KMS-11 (cell line): ENCODE measurements at regions not wholly inside any gene's neighbourhood (a gene's known extent, or its start where the extent isn't known, plus 50 kb on each side); places are given as distances from the start of the nearest gene placed in this dataset.
A peak's percentile ranks its signal among the peaks of the same experiment; 100 is the strongest.

Source experiments
- H2AFZ ChIP-seq: fragments of 200-600 bp; sonication (generic); 2 replicates; pipeline ENCODE4 v1.6.1; 2016; ENCODE audit warnings: antibody characterized with exemption, mixed run types, low read depth
- H3K27ac ChIP-seq: fragments of 200-600 bp; sonication (generic); 2 replicates; pipeline ENCODE4 v1.6.1; 2016; ENCODE audit warnings: mild to moderate bottlenecking, mixed run types
- H3K27me3 ChIP-seq: fragments of 200-600 bp; sonication (generic); 2 replicates; pipeline ENCODE4 v1.6.1; 2017; ENCODE audit warnings: mild to moderate bottlenecking, low read depth, mixed run types, moderate library complexity; ENCODE audit not compliant: insufficient read depth
- H3K36me3 ChIP-seq: fragments of 200-600 bp; sonication (generic); 2 replicates; pipeline ENCODE4 v1.6.1; 2017; ENCODE audit warnings: mild to moderate bottlenecking, mixed run types; ENCODE audit not compliant: insufficient read depth
- H3K4me1 ChIP-seq: fragments of 200-600 bp; sonication (generic); 2 replicates; pipeline ENCODE4 v1.6.1; 2016; ENCODE audit warnings: mild to moderate bottlenecking, low read depth, mixed run types; ENCODE audit not compliant: poor library complexity, severe bottlenecking
- H3K4me2 ChIP-seq: fragments of 200-600 bp; sonication (generic); 2 replicates; pipeline ENCODE4 v1.7.0; 2016; ENCODE audit warnings: mild to moderate bottlenecking, mixed run types
- H3K4me3 ChIP-seq: fragments of 200-600 bp; sonication (generic); IDR thresholded peaks from 2 replicates; pipeline ENCODE4 v1.6.1; 2017; ENCODE audit warnings: low read depth, low read length, mixed read lengths; ENCODE audit not compliant: insufficient read depth
- H3K79me2 ChIP-seq: fragments of 200-600 bp; sonication (generic); 2 replicates; pipeline ENCODE4 v1.6.1; 2016; ENCODE audit warnings: low read depth, mixed run types; ENCODE audit not compliant: insufficient read depth
- H3K9ac ChIP-seq: fragments of 200-600 bp; sonication (generic); 2 replicates; pipeline ENCODE4 v1.6.1; 2016; ENCODE audit warnings: mild to moderate bottlenecking, mixed run types
- H4K20me1 ChIP-seq: fragments of 200-600 bp; sonication (generic); 2 replicates; pipeline ENCODE4 v1.6.1; 2016; ENCODE audit warnings: mild to moderate bottlenecking, mixed run types; ENCODE audit not compliant: insufficient read depth
- TF ChIP-seq, protein P1 (sequence below): fragments of 200-600 bp; sonication (generic); conservative IDR thresholded peaks from 2 replicates; pipeline ENCODE4 v1.6.1; 2017; ENCODE audit warnings: low read depth, mild to moderate bottlenecking, antibody characterized with exemption, low read length, moderate library complexity, mixed read lengths

DNA sequence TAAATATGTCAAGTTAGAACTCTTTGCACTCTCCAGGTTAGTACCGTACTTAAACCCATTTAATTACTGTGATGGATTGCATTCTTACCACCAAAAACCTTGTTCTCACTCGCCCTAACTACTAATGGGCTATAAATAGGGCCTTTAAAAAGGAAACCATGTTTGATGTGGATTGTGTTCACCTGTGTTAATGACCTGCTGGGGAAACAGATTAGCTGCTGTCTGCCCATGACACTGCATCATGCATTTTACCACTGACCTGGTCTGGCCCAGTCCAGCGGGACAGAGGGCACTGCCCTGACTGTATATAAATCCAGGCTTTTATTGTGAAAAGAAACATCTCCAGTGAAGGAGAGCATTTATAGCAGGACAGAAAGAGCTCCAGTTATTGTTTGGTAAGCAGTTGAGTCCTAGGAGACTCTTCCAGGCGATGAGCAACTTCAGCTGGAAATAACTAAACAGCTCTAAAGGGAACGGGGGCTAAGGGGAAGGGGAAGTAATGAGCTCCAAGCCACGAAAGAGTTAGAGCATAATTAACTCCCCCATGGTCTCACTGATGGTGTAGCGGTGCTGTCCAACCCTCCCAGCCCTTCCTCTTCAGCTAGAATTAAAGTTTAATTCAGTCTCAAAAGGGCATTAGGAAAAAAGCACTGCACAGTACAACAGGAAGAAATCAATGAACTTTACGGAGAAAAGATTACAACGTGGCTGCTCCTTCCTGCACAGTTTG, 303.1 kb downstream of the ENC1 start:
- no peaks in the 10 kb centered on the region for H3K79me2 ChIP-seq
- no peak overlapping the region for H3K27ac ChIP-seq
- H3K27me3 ChIP-seq, result no peaks in the 10 kb centered on the region
- no peak overlapping the region for H3K4me3 ChIP-seq
- no peak overlapping the region for H3K9ac ChIP-seq
- H4K20me1 ChIP-seq, result no peaks in the 10 kb centered on the region
- TF ChIP-seq, protein P1, sequence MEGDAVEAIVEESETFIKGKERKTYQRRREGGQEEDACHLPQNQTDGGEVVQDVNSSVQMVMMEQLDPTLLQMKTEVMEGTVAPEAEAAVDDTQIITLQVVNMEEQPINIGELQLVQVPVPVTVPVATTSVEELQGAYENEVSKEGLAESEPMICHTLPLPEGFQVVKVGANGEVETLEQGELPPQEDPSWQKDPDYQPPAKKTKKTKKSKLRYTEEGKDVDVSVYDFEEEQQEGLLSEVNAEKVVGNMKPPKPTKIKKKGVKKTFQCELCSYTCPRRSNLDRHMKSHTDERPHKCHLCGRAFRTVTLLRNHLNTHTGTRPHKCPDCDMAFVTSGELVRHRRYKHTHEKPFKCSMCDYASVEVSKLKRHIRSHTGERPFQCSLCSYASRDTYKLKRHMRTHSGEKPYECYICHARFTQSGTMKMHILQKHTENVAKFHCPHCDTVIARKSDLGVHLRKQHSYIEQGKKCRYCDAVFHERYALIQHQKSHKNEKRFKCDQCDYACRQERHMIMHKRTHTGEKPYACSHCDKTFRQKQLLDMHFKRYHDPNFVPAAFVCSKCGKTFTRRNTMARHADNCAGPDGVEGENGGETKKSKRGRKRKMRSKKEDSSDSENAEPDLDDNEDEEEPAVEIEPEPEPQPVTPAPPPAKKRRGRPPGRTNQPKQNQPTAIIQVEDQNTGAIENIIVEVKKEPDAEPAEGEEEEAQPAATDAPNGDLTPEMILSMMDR, result no peak
- no peak overlapping the region for H2AFZ ChIP-seq
- H3K36me3 ChIP-seq, result no peaks in the 10 kb centered on the region
- peaks cover 13% of the 10 kb centered on the region for H3K4me1 ChIP-seq
- no peak overlapping the region for H3K4me2 ChIP-seq

DNA sequence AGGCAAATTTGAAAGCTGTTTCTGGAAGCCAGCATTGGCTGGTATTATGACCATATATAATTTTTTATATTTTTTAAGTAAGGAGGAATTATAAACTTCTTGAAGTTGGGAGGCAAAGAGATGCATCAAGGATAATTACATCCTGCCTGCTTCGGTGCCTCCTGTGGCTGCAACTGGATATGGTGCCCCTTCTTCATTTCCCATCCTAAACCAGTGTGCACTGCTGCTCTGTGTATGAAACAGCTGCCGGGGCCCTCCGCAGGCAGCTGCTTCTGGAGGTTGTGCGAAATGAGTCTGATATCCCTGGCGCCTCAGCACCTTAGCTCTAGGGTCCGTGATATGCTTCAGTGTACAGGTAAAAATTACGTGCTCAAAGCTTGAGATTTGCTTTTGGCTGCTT, 304.2 kb downstream of the ENC1 start:
- H3K4me1 ChIP-seq, result peaks cover 16% of the 10 kb centered on the region
- H3K4me2 ChIP-seq, result no peak overlapping the region
- no peak overlapping the region for H3K27ac ChIP-seq
- H3K27me3 ChIP-seq, result no peaks in the 10 kb centered on the region
- H3K4me3 ChIP-seq, result no peak overlapping the region
- no peak overlapping the region for H3K9ac ChIP-seq
- no peak overlapping the region for H2AFZ ChIP-seq
- H3K36me3 ChIP-seq, result no peaks in the 10 kb centered on the region
- no peaks in the 10 kb centered on the region for H4K20me1 ChIP-seq
- TF ChIP-seq, protein P1, result peak; percentile 20; the same call in 1 of the 2 replicates
- H3K79me2 ChIP-seq, result no peaks in the 10 kb centered on the region

DNA sequence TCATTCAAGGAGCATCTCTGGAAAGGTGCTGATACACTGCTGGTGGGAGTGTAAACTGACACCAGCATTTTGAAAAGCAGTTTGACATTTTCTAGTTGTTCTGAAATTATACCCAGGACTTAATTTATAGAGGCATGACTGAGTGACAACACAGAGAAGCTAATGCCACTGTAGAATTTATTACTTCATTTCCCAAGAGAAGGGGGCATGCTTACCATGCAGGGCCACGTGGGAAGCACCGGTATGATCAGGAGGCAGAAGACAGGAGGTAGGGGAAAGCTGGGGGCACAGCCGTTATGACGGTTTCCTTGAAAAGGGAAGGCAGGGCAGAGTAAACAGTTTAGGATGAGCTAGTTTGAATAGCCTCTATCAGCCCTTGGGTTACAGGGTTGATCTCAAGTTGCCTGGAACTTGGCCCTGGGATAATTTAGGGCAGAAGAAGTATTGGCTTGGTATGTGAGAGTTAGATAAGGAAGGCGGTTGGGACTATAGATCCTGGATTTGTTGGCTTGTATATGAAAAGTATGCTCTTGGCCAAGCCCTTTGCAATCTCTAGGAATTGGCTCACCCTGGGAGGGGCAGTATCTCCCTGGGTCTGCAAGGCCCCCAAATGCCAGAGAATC, 305.7 kb downstream of the ENC1 start:
- Histone ChIP-seq H3K27ac (no peak overlapping the region), H3K27me3 (no peaks in the 10 kb centered on the region), H3K4me1 (peaks cover 30% of the 10 kb centered on the region)

DNA sequence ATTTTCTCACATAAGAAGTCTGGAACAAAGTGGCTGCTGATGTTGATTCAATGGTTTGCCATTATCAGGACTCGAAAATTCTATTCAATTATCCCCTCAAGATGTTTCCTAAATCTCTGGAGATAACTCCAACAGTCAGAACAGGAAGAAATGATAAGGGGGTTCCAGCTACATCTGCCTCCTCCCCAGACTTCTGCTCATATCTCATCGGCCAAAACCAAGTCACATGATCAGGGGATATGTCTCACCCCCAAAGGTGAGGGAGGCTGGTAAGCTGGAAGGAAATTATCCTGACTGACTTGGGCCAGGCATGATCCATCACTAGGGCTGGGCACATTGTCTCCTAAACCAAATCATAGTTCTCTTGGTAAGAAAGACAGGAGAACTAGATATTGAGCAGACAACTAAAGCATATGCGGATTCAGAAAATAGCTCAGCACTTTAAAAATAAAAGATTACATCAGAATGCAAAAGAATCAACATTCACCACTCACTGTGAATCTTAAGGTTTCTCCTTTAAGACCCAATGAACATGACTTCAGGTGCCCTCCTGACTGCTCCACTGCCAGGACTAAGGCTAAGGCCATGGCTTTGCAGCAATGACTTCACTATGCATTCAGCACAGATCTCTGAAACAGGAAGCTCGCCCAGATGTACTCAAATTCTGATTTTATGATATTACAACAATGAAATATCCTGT, 306.3 kb downstream of the ENC1 start:
- no peak overlapping the region for H3K4me3 ChIP-seq
- H3K36me3 ChIP-seq, result no peaks in the 10 kb centered on the region
- no peak overlapping the region for H2AFZ ChIP-seq
- H4K20me1 ChIP-seq, result no peaks in the 10 kb centered on the region
- no peaks in the 10 kb centered on the region for H3K79me2 ChIP-seq
- no peak overlapping the region for H3K4me2 ChIP-seq
- H3K27me3 ChIP-seq, result no peaks in the 10 kb centered on the region
- peaks cover 37% of the 10 kb centered on the region for H3K4me1 ChIP-seq
- TF ChIP-seq, protein P1, result no peak
- no peak overlapping the region for H3K27ac ChIP-seq
- no peak overlapping the region for H3K9ac ChIP-seq

More for the DNA sequence above, 305.7 kb downstream of the ENC1 start:
- no peak overlapping the region for H2AFZ ChIP-seq
- TF ChIP-seq, protein P1, result no peak
- no peak overlapping the region for H3K4me2 ChIP-seq
- H3K36me3 ChIP-seq, result no peaks in the 10 kb centered on the region
- no peak overlapping the region for H3K9ac ChIP-seq
- no peaks in the 10 kb centered on the region for H4K20me1 ChIP-seq
- no peak overlapping the region for H3K4me3 ChIP-seq
- H3K79me2 ChIP-seq, result no peaks in the 10 kb centered on the region
